ENCODE measurements at regions not wholly inside any gene's neighbourhood (a gene's known extent, or its start where the extent isn't known, plus 50 kb on each side); places are given as distances from the start of the nearest gene placed in this dataset.

DNA sequence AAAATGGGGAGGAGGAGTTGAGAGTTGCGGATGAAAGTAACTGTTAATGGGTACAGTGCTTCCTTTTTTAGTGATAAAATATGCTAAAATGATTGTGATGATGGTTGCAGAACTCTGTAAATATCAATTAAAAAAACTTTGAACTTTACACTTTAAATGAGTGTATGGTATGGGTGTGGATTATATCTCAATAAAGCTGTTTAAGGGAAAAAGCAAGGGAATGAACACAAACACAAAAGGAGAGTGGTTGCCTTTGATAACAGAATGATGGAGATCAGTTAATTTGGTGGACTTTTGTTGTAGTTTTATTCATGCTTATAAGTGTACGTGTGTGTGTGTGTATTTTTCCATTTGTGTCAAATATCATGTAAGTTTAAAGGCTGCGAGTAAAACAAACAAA, 186.1 kb downstream of the ZNF608 start:
- H3K4me3 ChIP-seq (ENCODE audit: low read length): no peak overlapping the region
- H3K27ac ChIP-seq (ENCODE audit: low read depth, low read length): no peak overlapping the region
- no peaks in the 10 kb centered on the region for H3K36me3 ChIP-seq (ENCODE audit: control insufficient read depth, insufficient read depth, low read length)
- WGBS (ENCODE audit: extremely low coverage, insufficient coverage, low lambda C conversion rate): 100% methylated on average over 1 of the region's 3 CpGs
- no peak overlapping the region for H3K4ac ChIP-seq (ENCODE audit: low read depth, low read length)
- H3K23ac ChIP-seq (ENCODE audit: low read length): no peak overlapping the region
- H3K79me2 ChIP-seq (ENCODE audit: control insufficient read depth, insufficient read depth, low read length): no peaks in the 10 kb centered on the region
- H2AK5ac ChIP-seq (ENCODE audit: low read length): no peak overlapping the region
- H3K18ac ChIP-seq (ENCODE audit: low read length): no peak overlapping the region
- H2BK5ac ChIP-seq (ENCODE audit: low read length): no peak overlapping the region
- H3K27me3 ChIP-seq (ENCODE audit: insufficient read depth, low read length, poor library complexity): no peaks in the 10 kb centered on the region
- H3K4me2 ChIP-seq (ENCODE audit: low read length): no peak overlapping the region
- no peak overlapping the region for H2BK15ac ChIP-seq (replicated peaks; ENCODE audit: low read depth)
- H4K8ac ChIP-seq (ENCODE audit: low read depth, low read length): no peak overlapping the region
- no peak overlapping the region for H3K9ac ChIP-seq (ENCODE audit: low read length)
- no peaks in the 10 kb centered on the region for H3K79me1 ChIP-seq (ENCODE audit: low read length)
- no peak overlapping the region for H2BK120ac ChIP-seq (ENCODE audit: low read depth, low read length)
- no peak overlapping the region for H4K5ac ChIP-seq (ENCODE audit: low read length)
- H3K56ac ChIP-seq (ENCODE audit: low read length): no peak overlapping the region
- no peak for DNase-seq
- no peaks in the 10 kb centered on the region for H3K4me1 ChIP-seq (ENCODE audit: control insufficient read depth, low read depth, low read length)

DNA sequence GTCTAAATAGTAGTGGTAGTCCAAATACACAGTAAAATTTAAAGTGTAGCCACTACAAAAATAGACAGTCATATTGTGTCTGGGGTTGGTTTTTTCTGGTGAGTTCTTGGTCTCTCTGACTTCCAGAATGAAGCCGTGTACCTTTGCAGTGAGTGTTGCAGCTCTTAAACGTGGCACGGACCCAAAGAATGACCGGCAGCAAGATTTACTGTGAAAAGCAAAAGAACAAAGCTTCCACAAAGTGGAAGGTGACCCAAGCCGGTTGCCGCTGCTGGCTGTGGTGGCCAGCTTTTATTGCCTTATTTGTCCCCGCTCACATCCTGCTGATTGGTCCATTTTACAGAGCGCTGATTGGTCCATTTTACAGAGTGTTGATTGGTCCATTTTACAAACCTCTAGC, 188.7 kb downstream of the ZNF608 start:
- Histone ChIP-seq H3K56ac (ENCODE audit: low read length) (no peak overlapping the region), H2BK15ac (replicated peaks; ENCODE audit: low read depth) (no peak overlapping the region), H3K4me2 (ENCODE audit: low read length) (no peak overlapping the region), H3K27me3 (ENCODE audit: insufficient read depth, low read length, poor library complexity) (no peaks in the 10 kb centered on the region), H2BK5ac (ENCODE audit: low read length) (no peak overlapping the region), H3K9ac (ENCODE audit: low read length) (no peak overlapping the region), H3K27ac (ENCODE audit: low read depth, low read length) (no peak overlapping the region), H3K36me3 (ENCODE audit: control insufficient read depth, insufficient read depth, low read length) (no peaks in the 10 kb centered on the region), H4K5ac (ENCODE audit: low read length) (no peak overlapping the region), H3K79me1 (ENCODE audit: low read length) (no peaks in the 10 kb centered on the region), H3K23ac (ENCODE audit: low read length) (no peak overlapping the region), H3K4me3 (ENCODE audit: low read length) (no peak overlapping the region), H4K8ac (ENCODE audit: low read depth, low read length) (no peak overlapping the region), H2AK5ac (ENCODE audit: low read length) (no peak overlapping the region), H3K4ac (ENCODE audit: low read depth, low read length) (no peak overlapping the region), H3K79me2 (ENCODE audit: control insufficient read depth, insufficient read depth, low read length) (no peaks in the 10 kb centered on the region), H3K18ac (ENCODE audit: low read length) (no peak overlapping the region), H2BK120ac (ENCODE audit: low read depth, low read length) (no peak overlapping the region), H3K4me1 (ENCODE audit: control insufficient read depth, low read depth, low read length) (peaks cover 2% of the 10 kb centered on the region)
- no peak for DNase-seq
- no CpG with 5 or more reads among the region's 8 CpGs for WGBS (ENCODE audit: extremely low coverage, insufficient coverage, low lambda C conversion rate)

DNA sequence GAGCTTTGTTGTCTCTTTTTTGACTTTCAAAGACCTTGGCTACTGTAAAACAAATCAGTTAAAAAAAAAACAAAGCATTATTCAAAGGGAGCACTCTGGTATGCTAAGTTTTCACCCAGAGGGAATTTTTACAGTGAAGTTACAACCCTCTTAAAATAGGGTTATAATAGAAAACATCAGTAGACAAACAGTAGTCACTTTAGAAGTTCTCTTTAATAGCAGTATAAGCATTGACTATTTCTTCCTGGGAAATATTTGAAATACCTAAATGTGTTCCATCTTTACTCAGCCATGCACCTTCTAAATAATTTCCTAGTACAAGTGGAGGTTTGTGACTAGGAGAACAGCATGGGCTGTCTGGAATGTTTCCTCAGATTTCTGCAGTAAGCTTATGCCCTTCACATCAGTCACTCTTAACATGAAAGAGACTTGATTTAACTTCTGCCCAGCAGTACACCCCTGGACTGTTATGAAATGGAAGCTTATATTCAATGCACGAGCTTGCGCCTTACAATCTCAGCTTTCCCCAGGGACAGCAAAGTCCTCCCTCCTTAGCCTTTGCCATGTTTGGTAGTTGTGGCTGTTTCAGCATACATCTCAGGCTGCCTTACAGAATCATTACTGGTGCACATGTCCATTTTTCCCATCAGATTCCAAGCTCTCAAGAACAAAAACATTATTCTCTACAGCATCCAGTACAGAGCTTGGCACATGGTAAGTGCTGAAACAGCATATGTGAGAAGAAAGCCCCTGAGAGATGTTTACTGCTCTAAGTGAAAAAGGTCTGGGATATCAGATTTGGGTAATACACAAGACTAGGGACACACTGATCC, 191.5 kb downstream of the ZNF608 start:
- Histone ChIP-seq H2AK5ac (ENCODE audit: low read length) (peak overlapping the region; percentile 55), H4K5ac (ENCODE audit: low read length) (no peak overlapping the region), H3K27me3 (ENCODE audit: insufficient read depth, low read length, poor library complexity) (no peaks in the 10 kb centered on the region), H3K9ac (ENCODE audit: low read length) (no peak overlapping the region), H2BK15ac (replicated peaks; ENCODE audit: low read depth) (no peak overlapping the region), H3K4me2 (ENCODE audit: low read length) (no peak overlapping the region), H2BK120ac (ENCODE audit: low read depth, low read length) (no peak overlapping the region), H4K8ac (ENCODE audit: low read depth, low read length) (no peak overlapping the region), H3K27ac (ENCODE audit: low read depth, low read length) (no peak overlapping the region), H3K56ac (ENCODE audit: low read length) (peak overlapping the region; percentile 53), H3K36me3 (ENCODE audit: control insufficient read depth, insufficient read depth, low read length) (no peaks in the 10 kb centered on the region), H3K18ac (ENCODE audit: low read length) (no peak overlapping the region), H3K4me3 (ENCODE audit: low read length) (no peak overlapping the region), H3K79me1 (ENCODE audit: low read length) (no peaks in the 10 kb centered on the region), H3K4me1 (ENCODE audit: control insufficient read depth, low read depth, low read length) (peaks cover 2% of the 10 kb centered on the region), H3K23ac (ENCODE audit: low read length) (no peak overlapping the region), H2BK5ac (ENCODE audit: low read length) (no peak overlapping the region), H3K4ac (ENCODE audit: low read depth, low read length) (no peak overlapping the region), H3K79me2 (ENCODE audit: control insufficient read depth, insufficient read depth, low read length) (no peaks in the 10 kb centered on the region)
- DNase-seq: no peak
- WGBS (ENCODE audit: extremely low coverage, insufficient coverage, low lambda C conversion rate): no CpG with 5 or more reads among the region's 2 CpGs

DNA sequence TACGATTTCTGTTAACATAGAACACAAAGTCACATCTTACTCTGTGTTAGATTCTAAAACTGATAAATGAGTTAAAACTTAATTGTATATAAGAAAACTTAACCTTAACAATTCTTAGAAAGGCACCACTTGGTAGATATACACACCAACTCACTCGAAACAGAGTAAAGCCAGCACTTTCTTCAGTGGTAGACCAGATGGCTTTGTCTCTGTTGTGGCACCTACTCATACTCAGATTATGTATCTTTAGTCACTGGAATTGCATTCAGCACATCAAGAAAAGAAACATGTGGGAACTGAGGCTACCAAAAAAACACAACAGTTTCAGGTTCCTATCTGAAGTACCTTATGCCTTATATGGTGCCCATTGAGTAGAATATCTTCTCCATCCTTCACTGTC, 192.5 kb downstream of the ZNF608 start:
- H2BK15ac ChIP-seq (replicated peaks; ENCODE audit: low read depth): no peak overlapping the region
- 100% methylated on average over 1 of the region's 2 CpGs for WGBS (ENCODE audit: extremely low coverage, insufficient coverage, low lambda C conversion rate)
- no peaks in the 10 kb centered on the region for H3K36me3 ChIP-seq (ENCODE audit: control insufficient read depth, insufficient read depth, low read length)
- no peak overlapping the region for H4K5ac ChIP-seq (ENCODE audit: low read length)
- H3K79me2 ChIP-seq (ENCODE audit: control insufficient read depth, insufficient read depth, low read length): no peaks in the 10 kb centered on the region
- no peak overlapping the region for H3K4me3 ChIP-seq (ENCODE audit: low read length)
- no peak overlapping the region for H2AK5ac ChIP-seq (ENCODE audit: low read length)
- peaks cover 4% of the 10 kb centered on the region for H3K4me1 ChIP-seq (ENCODE audit: control insufficient read depth, low read depth, low read length)
- H3K23ac ChIP-seq (ENCODE audit: low read length): no peak overlapping the region
- H3K56ac ChIP-seq (ENCODE audit: low read length): no peak overlapping the region
- no peak overlapping the region for H3K9ac ChIP-seq (ENCODE audit: low read length)
- DNase-seq: no peak
- no peak overlapping the region for H2BK120ac ChIP-seq (ENCODE audit: low read depth, low read length)
- H3K4me2 ChIP-seq (ENCODE audit: low read length): no peak overlapping the region
- H4K8ac ChIP-seq (ENCODE audit: low read depth, low read length): no peak overlapping the region
- H3K79me1 ChIP-seq (ENCODE audit: low read length): no peaks in the 10 kb centered on the region
- no peaks in the 10 kb centered on the region for H3K27me3 ChIP-seq (ENCODE audit: insufficient read depth, low read length, poor library complexity)
- no peak overlapping the region for H3K18ac ChIP-seq (ENCODE audit: low read length)
- H2BK5ac ChIP-seq (ENCODE audit: low read length): no peak overlapping the region
- H3K4ac ChIP-seq (ENCODE audit: low read depth, low read length): no peak overlapping the region
- no peak overlapping the region for H3K27ac ChIP-seq (ENCODE audit: low read depth, low read length)

DNA sequence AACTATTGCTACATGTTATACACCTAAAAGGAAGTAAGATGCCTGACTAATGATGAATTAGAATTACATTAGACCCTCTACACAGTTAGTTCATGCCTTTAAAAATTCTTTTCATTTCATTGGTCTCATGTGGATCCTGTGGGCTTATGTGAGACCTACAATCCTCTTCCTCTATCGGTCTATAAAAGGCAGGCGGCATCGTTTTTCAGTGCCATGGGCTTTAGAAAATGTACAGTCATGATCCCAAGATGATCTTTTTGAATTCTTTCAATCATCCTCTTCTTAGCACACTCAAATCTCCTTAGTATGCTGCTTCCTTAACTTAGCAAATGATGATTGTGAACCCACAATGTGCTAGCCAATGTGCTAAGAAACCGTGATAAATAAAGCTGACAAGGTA, 193.9 kb downstream of the ZNF608 start:
- Histone ChIP-seq H4K8ac (ENCODE audit: low read depth, low read length) (no peak overlapping the region), H2AK5ac (ENCODE audit: low read length) (no peak overlapping the region), H2BK5ac (ENCODE audit: low read length) (no peak overlapping the region), H3K27me3 (ENCODE audit: insufficient read depth, low read length, poor library complexity) (no peaks in the 10 kb centered on the region), H3K4me3 (ENCODE audit: low read length) (no peak overlapping the region), H3K56ac (ENCODE audit: low read length) (no peak overlapping the region), H3K9ac (ENCODE audit: low read length) (no peak overlapping the region), H3K4me1 (ENCODE audit: control insufficient read depth, low read depth, low read length) (peaks cover 4% of the 10 kb centered on the region), H2BK120ac (ENCODE audit: low read depth, low read length) (no peak overlapping the region), H2BK15ac (replicated peaks; ENCODE audit: low read depth) (no peak overlapping the region), H3K36me3 (ENCODE audit: control insufficient read depth, insufficient read depth, low read length) (no peaks in the 10 kb centered on the region), H3K23ac (ENCODE audit: low read length) (no peak overlapping the region), H4K5ac (ENCODE audit: low read length) (no peak overlapping the region), H3K27ac (ENCODE audit: low read depth, low read length) (no peak overlapping the region), H3K79me2 (ENCODE audit: control insufficient read depth, insufficient read depth, low read length) (no peaks in the 10 kb centered on the region), H3K79me1 (ENCODE audit: low read length) (no peaks in the 10 kb centered on the region), H3K18ac (ENCODE audit: low read length) (no peak overlapping the region), H3K4me2 (ENCODE audit: low read length) (no peak overlapping the region), H3K4ac (ENCODE audit: low read depth, low read length) (no peak overlapping the region)
- no CpG with 5 or more reads among the region's 4 CpGs for WGBS (ENCODE audit: extremely low coverage, insufficient coverage, low lambda C conversion rate)
- no peak for DNase-seq

DNA sequence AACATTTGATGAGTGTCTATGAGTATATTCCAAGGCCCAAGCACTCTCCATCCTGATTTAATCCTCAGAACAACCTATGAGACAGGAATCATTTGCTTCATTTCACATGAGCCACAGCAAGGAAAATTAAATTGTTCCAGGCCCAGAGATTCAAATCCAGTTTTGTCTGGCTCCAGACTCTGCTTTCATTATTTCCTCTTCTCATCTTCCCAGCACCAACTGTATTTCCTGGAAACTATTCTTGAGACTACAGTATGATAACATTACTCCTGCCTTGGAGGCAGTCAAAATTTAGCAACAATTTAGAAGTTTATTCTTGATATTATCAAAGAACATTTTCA, 194.5 kb downstream of the ZNF608 start:
- Histone ChIP-seq H3K4ac (ENCODE audit: low read depth, low read length) (no peak overlapping the region), H3K27ac (ENCODE audit: low read depth, low read length) (no peak overlapping the region), H3K56ac (ENCODE audit: low read length) (no peak overlapping the region), H3K23ac (ENCODE audit: low read length) (no peak overlapping the region), H3K18ac (ENCODE audit: low read length) (peak overlapping the region; percentile 39), H3K79me2 (ENCODE audit: control insufficient read depth, insufficient read depth, low read length) (no peaks in the 10 kb centered on the region), H3K4me2 (ENCODE audit: low read length) (no peak overlapping the region), H3K36me3 (ENCODE audit: control insufficient read depth, insufficient read depth, low read length) (no peaks in the 10 kb centered on the region), H4K8ac (ENCODE audit: low read depth, low read length) (no peak overlapping the region), H2AK5ac (ENCODE audit: low read length) (no peak overlapping the region), H3K27me3 (ENCODE audit: insufficient read depth, low read length, poor library complexity) (no peaks in the 10 kb centered on the region), H4K5ac (ENCODE audit: low read length) (no peak overlapping the region), H2BK120ac (ENCODE audit: low read depth, low read length) (no peak overlapping the region), H3K79me1 (ENCODE audit: low read length) (no peaks in the 10 kb centered on the region), H3K4me1 (ENCODE audit: control insufficient read depth, low read depth, low read length) (peaks cover 4% of the 10 kb centered on the region), H2BK5ac (ENCODE audit: low read length) (no peak overlapping the region), H3K4me3 (ENCODE audit: low read length) (no peak overlapping the region), H3K9ac (ENCODE audit: low read length) (no peak overlapping the region), H2BK15ac (replicated peaks; ENCODE audit: low read depth) (no peak overlapping the region)
- DNase-seq: no peak

All from mesendoderm (in vitro differentiated cells).